ENCODE measurements at regions not wholly inside any gene's neighbourhood (a gene's known extent, or its start where the extent isn't known, plus 50 kb on each side); places are given as distances from the start of the nearest gene placed in this dataset.
"Not testable (repeated sequence)": the region's sequence is repeated elsewhere in the genome, so short reads cannot be mapped to it uniquely, and the experiment has no call there.

DNA sequence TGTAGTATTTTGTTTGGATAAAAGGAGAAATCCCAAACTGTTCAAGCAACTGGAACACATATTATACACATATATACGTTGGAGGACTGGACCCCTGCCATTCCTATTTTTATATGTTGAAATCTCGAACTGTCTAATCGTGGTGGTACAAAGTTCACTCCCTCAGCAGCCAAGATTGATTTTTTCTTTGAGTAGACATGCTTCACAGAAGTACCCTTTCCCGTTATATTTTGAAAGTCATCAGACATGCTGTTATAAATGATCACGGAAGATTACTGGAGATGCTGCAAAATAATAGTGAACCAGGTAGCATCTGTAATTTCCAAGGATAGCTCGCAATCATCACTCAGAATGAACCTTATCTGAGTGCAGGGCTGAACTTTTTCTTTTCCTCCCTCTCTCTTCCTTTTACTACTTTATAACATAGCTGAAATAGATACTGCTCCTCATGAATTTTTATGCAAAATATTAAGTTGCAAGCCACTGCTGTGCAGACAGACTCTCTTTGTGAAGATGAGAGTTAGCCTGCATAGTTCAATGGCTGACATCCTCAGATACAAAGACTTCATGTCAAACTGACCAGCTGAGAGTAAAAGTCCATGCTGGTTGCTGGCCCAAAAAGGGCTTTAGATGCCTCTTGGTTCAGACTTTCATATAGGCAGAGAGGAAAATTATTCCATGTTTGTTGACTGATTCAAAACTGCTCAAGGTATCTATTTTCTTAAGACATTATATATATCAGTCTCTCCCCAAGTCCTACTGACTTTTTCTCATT is 451.9 kb downstream of the TMEM38B start:
- no peak overlapping the region for H3K4me3 ChIP-seq (ENCODE audit: low read length)
- no peaks in the 10 kb centered on the region for H3K27me3 ChIP-seq (ENCODE audit: insufficient read depth, low read length)
- H3K36me3 ChIP-seq (ENCODE audit: insufficient read depth, low read length), result no peaks in the 10 kb centered on the region
- no peak overlapping the region for H2AFZ ChIP-seq (ENCODE audit: low read depth, low read length)
- peaks cover 3% of the 10 kb centered on the region for H3K4me1 ChIP-seq (ENCODE audit: insufficient read depth, low read length)
- no peaks in the 10 kb centered on the region for H3K9me3 ChIP-seq (ENCODE audit: low read length)

DNA sequence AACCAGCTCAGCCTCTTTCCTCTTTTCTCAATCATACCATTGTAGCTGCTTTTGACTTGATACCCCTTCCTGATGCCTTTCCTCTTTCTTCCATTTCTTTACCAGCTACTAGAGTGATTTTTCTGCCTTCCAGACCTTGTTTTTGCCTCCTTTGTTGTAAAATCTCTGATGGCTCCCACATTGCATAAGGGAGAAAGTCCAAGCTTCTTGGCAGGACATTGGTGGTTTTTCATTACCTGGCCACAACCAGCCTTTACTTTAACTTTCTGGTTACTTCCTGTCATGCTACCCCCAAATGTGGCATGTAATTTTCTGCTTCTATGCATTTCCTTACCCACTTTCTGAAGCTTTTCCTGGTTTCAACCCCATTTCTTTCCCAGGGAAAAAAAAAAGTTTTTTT is 452.5 kb downstream of the TMEM38B start:
- H3K4me1 ChIP-seq (ENCODE audit: insufficient read depth, low read length), result peaks cover 3% of the 10 kb centered on the region
- no peaks in the 10 kb centered on the region for H3K27me3 ChIP-seq (ENCODE audit: insufficient read depth, low read length)

DNA sequence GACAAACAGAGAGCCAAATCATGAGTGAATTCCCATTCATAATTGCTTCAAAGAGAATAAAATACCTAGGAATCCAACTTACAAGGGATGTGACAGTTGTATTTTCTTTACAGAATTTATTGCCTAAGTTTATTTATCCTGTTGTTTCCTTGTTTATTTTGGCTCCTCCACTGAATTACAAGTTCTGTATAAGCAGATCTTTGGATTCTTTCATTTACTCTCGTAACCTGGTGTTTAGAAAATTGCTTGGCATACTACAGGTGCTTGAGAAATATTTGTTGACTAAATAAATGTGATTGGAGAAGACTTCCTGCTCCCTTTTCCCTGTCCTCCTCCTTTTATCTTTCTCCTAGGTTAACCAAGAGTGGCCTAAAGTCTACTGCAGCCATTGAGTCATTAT is 455.6 kb downstream of the TMEM38B start:
- no peak overlapping the region for H2AFZ ChIP-seq (ENCODE audit: low read depth, low read length)
- no peaks in the 10 kb centered on the region for H3K36me3 ChIP-seq (ENCODE audit: insufficient read depth, low read length)
- H3K4me1 ChIP-seq (ENCODE audit: insufficient read depth, low read length), result peaks cover 3% of the 10 kb centered on the region
- no peaks in the 10 kb centered on the region for H3K9me3 ChIP-seq (ENCODE audit: low read length)
- no peak overlapping the region for H3K4me3 ChIP-seq (ENCODE audit: low read length)
- H3K27me3 ChIP-seq (ENCODE audit: insufficient read depth, low read length), result no peaks in the 10 kb centered on the region

More for the DNA sequence above, 452.5 kb downstream of the TMEM38B start:
- Histone ChIP-seq H3K36me3 (ENCODE audit: insufficient read depth, low read length) (no peaks in the 10 kb centered on the region), H3K9me3 (ENCODE audit: low read length) (no peaks in the 10 kb centered on the region), H2AFZ (ENCODE audit: low read depth, low read length) (no peak overlapping the region), H3K4me3 (ENCODE audit: low read length) (no peak overlapping the region)

DNA sequence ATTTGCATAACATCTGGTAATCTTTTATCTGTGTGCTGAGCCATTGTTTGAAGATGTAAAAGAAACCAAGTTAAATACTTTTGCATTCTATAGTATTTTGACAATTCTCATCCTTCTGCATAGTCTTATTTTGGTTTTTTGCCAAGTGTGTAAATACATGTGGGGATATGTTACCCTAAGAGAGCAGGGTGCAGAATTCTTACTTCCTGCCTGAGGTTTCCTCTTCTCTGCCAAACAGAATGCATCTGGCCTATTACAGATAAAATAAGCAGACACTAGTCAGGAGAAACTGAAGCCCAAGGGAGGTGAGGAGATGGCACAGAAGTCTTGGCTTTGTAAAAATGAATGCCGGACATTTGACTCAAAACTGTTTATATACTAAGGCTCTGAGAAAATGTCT is 462.1 kb downstream of the TMEM38B start:
- H3K27me3 ChIP-seq (ENCODE audit: insufficient read depth, low read length), result no peaks in the 10 kb centered on the region
- H3K4me1 ChIP-seq (ENCODE audit: insufficient read depth, low read length), result no peaks in the 10 kb centered on the region
- H3K36me3 ChIP-seq (ENCODE audit: insufficient read depth, low read length), result no peaks in the 10 kb centered on the region
- no peaks in the 10 kb centered on the region for H3K9me3 ChIP-seq (ENCODE audit: low read length)
- no peak overlapping the region for H2AFZ ChIP-seq (ENCODE audit: low read depth, low read length)
- no peak overlapping the region for H3K4me3 ChIP-seq (ENCODE audit: low read length)

DNA sequence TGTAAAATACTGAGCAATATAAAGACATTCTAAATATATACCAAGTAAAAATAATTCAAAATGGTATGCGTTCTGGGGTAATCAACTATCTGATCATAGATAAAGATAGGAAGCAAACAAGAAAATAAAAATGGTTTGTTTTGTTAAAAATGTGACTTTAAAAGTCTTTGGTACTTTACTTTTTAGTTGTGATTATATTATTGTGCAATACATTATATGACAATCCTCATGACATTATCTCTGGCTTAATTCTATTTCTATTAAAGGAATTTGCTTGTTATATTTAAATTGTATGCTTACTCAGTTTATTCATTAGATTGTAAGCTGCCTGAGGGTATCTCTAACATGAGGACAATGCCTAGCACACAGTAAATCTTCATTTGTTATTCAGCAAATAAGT is 477.9 kb downstream of the TMEM38B start:
- Histone ChIP-seq H3K9me3 (ENCODE audit: low read length) (peaks cover 4% of the 10 kb centered on the region), H2AFZ (ENCODE audit: low read depth, low read length) (no peak overlapping the region), H3K4me1 (ENCODE audit: insufficient read depth, low read length) (no peaks in the 10 kb centered on the region), H3K27me3 (ENCODE audit: insufficient read depth, low read length) (no peaks in the 10 kb centered on the region), H3K4me3 (ENCODE audit: low read length) (no peak overlapping the region), H3K36me3 (ENCODE audit: insufficient read depth, low read length) (no peaks in the 10 kb centered on the region)

DNA sequence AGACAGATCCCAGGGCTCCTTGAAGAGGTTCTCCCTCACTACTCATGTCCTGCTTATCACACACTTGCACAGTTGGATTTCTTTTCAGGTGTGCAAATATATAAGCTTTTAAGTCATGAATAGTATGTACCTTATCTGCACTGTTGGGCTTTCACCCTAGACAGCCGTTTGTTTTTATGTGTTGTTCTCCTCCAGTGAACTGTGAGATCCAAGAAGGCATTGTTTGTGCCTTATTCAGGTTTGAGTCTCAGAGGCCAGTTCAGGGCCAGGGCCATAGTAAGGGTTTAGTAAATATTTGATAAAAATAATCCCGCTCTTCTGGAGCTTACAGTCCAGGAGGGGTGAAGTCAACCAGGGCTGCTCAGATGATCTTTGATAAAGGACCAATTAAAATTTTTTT is 480.0 kb downstream of the TMEM38B start:
- H3K9me3 ChIP-seq (ENCODE audit: low read length), result peaks cover 4% of the 10 kb centered on the region
- no peaks in the 10 kb centered on the region for H3K36me3 ChIP-seq (ENCODE audit: insufficient read depth, low read length)
- H3K4me3 ChIP-seq (ENCODE audit: low read length), result no peak overlapping the region
- no peak overlapping the region for H2AFZ ChIP-seq (ENCODE audit: low read depth, low read length)
- no peaks in the 10 kb centered on the region for H3K4me1 ChIP-seq (ENCODE audit: insufficient read depth, low read length)
- H3K27me3 ChIP-seq (ENCODE audit: insufficient read depth, low read length), result no peaks in the 10 kb centered on the region

DNA sequence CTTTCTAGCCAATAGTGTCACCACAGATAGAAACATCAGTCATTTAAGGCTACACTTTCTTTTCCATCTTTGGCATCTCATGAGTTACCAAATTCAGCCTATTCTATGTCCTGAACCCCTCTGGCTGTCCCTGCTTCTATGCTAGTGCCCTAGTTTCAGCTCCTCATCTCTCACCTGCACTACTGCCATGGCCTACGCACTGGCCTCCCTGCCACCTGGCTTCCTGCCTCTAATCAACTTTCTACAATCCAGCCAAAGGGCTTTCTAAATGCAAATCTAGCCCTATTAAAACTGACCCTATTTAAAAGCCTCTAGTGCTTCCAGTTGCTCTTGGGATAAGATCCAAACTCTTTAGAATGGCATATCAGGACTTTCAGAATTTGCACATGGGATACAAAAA is 482.9 kb downstream of the TMEM38B start:
- Histone ChIP-seq H3K4me3 (ENCODE audit: low read length) (no peak overlapping the region), H3K4me1 (ENCODE audit: insufficient read depth, low read length) (no peaks in the 10 kb centered on the region), H3K27me3 (ENCODE audit: insufficient read depth, low read length) (no peaks in the 10 kb centered on the region), H3K36me3 (ENCODE audit: insufficient read depth, low read length) (no peaks in the 10 kb centered on the region), H2AFZ (ENCODE audit: low read depth, low read length) (no peak overlapping the region), H3K9me3 (ENCODE audit: low read length) (peaks cover 4% of the 10 kb centered on the region)

DNA sequence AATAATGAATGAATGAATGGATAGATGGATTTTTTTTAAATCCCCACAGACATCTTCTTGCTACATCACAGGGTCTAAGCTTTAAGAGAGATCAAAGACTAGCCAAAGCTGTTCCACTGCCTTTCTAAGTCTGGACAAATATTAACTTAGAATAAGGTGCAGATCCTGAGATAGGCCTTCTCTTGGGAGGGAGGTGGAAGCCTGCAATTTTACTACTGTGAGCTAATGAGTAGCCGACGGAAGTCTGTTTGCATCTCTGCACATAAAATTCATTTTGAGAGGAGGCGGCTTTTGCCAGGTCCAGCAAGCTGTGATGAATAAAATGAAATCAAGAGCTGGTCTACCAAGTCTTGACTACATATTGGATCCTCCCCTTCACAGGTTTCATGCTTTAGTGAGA is 484.9 kb downstream of the TMEM38B start:
- Histone ChIP-seq H2AFZ (ENCODE audit: low read depth, low read length) (no peak overlapping the region), H3K36me3 (ENCODE audit: insufficient read depth, low read length) (no peaks in the 10 kb centered on the region), H3K27me3 (ENCODE audit: insufficient read depth, low read length) (no peaks in the 10 kb centered on the region), H3K4me1 (ENCODE audit: insufficient read depth, low read length) (no peaks in the 10 kb centered on the region), H3K9me3 (ENCODE audit: low read length) (peaks cover 4% of the 10 kb centered on the region), H3K4me3 (ENCODE audit: low read length) (no peak overlapping the region)

DNA sequence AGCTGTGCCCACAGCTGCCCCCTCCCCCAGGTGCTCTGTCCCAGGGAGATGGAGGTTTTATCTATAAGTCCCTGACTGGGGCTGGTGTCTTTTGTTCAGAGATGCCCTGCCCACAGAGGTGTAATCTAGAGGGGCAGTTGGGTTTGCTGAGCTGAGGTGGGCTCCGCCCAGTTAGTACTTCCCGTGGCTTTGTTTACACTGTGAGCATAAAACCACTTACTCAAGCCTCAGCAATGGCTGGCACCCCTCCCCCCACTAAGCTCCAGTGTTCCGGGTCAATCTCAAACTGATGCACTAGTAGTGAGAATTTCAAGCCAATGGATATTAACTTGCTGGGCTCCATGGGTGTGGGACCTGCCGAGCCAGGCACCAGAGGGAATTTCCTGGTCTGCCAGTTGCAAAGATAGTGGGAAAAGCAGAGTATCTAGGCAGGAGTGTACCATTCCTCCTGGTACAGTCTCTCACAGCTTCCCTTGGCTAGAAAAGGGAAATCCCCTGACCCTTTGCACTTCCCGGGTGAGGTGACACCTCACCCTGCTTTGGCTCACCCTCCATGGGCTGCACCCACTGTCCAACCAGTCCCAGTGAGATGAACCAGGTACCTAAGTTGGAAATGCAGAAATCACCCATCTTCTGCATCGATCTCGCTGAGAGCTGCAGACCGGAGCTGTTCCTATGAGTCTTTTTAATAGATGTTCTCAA is 509.6 kb downstream of the TMEM38B start:
- H3K9me3 ChIP-seq (ENCODE audit: low read length), result not testable (repeated sequence)

DNA sequence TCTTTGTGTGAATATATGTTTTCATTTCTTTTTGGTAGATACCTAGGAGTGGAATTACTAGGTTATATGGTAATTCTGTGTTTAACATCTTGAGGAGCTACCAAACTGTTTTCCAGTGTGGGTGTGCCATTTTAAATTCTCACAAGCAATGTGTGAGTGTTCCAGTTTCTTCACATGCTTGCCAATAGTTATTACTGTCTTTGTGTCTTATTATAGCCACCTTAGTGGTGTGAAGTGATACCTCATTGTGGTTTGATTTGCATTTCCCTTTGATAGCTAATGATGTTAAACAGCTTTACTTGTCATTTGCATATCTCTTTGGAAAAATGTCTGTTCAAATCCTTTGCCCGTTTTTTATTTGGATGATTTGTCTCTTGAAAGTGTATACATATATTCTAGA is 513.0 kb downstream of the TMEM38B start:
- Histone ChIP-seq H2AFZ (ENCODE audit: low read depth, low read length) (no peak overlapping the region), H3K9me3 (ENCODE audit: low read length) (peaks cover 3% of the 10 kb centered on the region), H3K27me3 (ENCODE audit: insufficient read depth, low read length) (no peaks in the 10 kb centered on the region), H3K4me1 (ENCODE audit: insufficient read depth, low read length) (no peaks in the 10 kb centered on the region), H3K36me3 (ENCODE audit: insufficient read depth, low read length) (no peaks in the 10 kb centered on the region), H3K4me3 (ENCODE audit: low read length) (no peak overlapping the region)

More for the DNA sequence above, 509.6 kb downstream of the TMEM38B start:
- H2AFZ ChIP-seq (ENCODE audit: low read depth, low read length); H3K27me3 ChIP-seq (ENCODE audit: insufficient read depth, low read length); H3K4me1 ChIP-seq (ENCODE audit: insufficient read depth, low read length); H3K4me3 ChIP-seq (ENCODE audit: low read length); H3K36me3 ChIP-seq (ENCODE audit: insufficient read depth, low read length): not testable (repeated sequence)

DNA sequence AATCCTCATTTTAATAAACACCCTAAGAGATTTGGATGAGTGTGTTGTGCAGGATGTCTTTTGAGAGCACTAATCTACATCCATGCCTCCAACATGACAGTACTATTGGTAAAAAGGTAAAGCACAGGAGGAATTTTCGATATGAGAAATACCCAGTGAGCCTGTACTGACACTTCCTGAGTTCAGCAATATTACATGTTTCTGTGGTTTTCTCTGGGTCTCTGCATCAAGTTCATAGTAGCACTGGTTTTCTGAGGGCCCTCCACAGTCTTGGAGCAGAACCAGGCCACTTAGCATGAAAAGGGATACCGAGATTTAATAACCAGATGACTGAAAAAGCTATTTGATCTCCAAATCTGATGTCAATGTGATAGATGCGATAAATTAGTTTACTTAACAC is 524.1 kb downstream of the TMEM38B start:
- Histone ChIP-seq H3K4me1 (ENCODE audit: insufficient read depth, low read length) (peaks cover 8% of the 10 kb centered on the region), H3K27me3 (ENCODE audit: insufficient read depth, low read length) (no peaks in the 10 kb centered on the region), H3K9me3 (ENCODE audit: low read length) (no peaks in the 10 kb centered on the region), H3K4me3 (ENCODE audit: low read length) (no peak overlapping the region), H3K36me3 (ENCODE audit: insufficient read depth, low read length) (no peaks in the 10 kb centered on the region), H2AFZ (ENCODE audit: low read depth, low read length) (no peak overlapping the region)

DNA sequence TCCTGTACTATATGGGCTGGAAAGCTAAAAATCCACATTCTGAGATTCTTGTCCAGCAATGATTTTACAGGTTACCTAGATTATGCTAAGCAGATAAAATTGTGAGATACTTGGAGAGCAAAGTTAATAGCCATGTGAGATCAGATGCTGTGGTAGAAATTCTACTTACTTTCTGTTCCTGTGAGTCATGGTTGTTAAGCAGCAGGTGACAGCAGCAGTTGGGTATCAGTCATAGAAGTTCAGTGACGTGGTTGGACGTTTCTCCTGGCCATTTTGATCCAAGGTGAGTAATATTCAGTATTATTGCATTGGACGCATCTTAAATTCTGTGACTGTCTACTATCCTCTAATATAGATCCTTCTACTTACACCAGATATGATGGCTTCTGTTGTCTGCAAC is 524.5 kb downstream of the TMEM38B start:
- Histone ChIP-seq H3K4me1 (ENCODE audit: insufficient read depth, low read length) (peaks cover 8% of the 10 kb centered on the region), H3K36me3 (ENCODE audit: insufficient read depth, low read length) (no peaks in the 10 kb centered on the region), H3K9me3 (ENCODE audit: low read length) (no peaks in the 10 kb centered on the region), H2AFZ (ENCODE audit: low read depth, low read length) (no peak overlapping the region), H3K4me3 (ENCODE audit: low read length) (no peak overlapping the region), H3K27me3 (ENCODE audit: insufficient read depth, low read length) (no peaks in the 10 kb centered on the region)

DNA sequence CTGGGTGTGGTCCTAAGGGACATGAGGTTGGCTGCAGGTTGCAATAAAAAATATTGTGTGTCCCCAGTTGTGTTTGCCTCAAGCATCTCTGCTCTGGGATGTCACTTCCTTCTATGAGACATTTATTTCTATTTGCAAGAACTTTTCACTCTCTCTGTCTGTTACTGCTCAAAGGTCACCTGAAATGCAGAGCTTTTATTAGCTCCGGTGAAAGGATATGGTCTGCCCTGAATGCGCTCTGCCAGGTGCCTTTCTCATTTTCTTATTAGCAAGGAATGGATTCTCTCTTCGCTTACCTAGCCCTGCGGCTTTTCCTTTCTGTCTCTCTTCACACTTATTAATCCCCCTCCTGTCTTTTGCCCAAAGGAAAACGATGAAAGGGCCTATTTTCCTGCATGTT is 526.1 kb downstream of the TMEM38B start:
- H3K9me3 ChIP-seq (ENCODE audit: low read length), result no peaks in the 10 kb centered on the region
- H3K4me3 ChIP-seq (ENCODE audit: low read length), result no peak overlapping the region
- H3K36me3 ChIP-seq (ENCODE audit: insufficient read depth, low read length), result no peaks in the 10 kb centered on the region
- H3K27me3 ChIP-seq (ENCODE audit: insufficient read depth, low read length), result no peaks in the 10 kb centered on the region
- peaks cover 19% of the 10 kb centered on the region for H3K4me1 ChIP-seq (ENCODE audit: insufficient read depth, low read length)
- H2AFZ ChIP-seq (ENCODE audit: low read depth, low read length), result peak overlapping the region; percentile 20
